ENCODE measurements at regions not wholly inside any gene's neighbourhood (a gene's known extent, or its start where the extent isn't known, plus 50 kb on each side); places are given as distances from the start of the nearest gene placed in this dataset.

- TF ChIP-seq EZH2phosphoT487 (IDR thresholded peaks at IDR 0.05; ENCODE audit: insufficient read depth, low read depth): no peak
- no peak for TF ChIP-seq EZH2 (IDR thresholded peaks at IDR 0.05; ENCODE audit: insufficient read depth, poor library complexity, severe bottlenecking)
Measured at GRCh38 chr18:78740876-78741275, 238.7 kb upstream of the SALL3 start.
